K562 (cell line): ENCODE measurements at regions not wholly inside any gene's neighbourhood (a gene's known extent, or its start where the extent isn't known, plus 50 kb on each side); places are given as distances from the start of the nearest gene placed in this dataset.

Source experiments
- CREBBP ChIP-seq: IDR thresholded peaks from one replicate; pipeline ENCODE4 v1.6.1; 2012; ENCODE audit warnings: low read depth, mild to moderate bottlenecking, control low read depth, inconsistent platforms, low read length
- DDX20 ChIP-seq: fragments of 450-650 bp; IDR thresholded peaks from 2 replicates; pipeline ENCODE4 v1.6.1; 2016; ENCODE audit warnings: missing genetic modification characterization, low read depth, mild to moderate bottlenecking, missing compliant biosample characterization, moderate library complexity
- E2F3 ChIP-seq: fragments of 250-450 bp; sonication (Bioruptor Pico); IDR thresholded peaks from 2 replicates; pipeline ENCODE4 v1.4.0; 2020; ENCODE audit warnings: mild to moderate bottlenecking
- E2F4 ChIP-seq: sonication (generic); formaldehyde crosslinking; IDR thresholded peaks from 2 replicates; pipeline ENCODE4 v1.8.0; 2022; ENCODE audit warnings: mild to moderate bottlenecking, low read depth, missing genetic modification reagents
- FOXO4 ChIP-seq: fragments of 450-650 bp; formaldehyde crosslinking; IDR thresholded peaks from 2 replicates; pipeline ENCODE4 v1.4.0; 2020; ENCODE audit warnings: mild to moderate bottlenecking, moderate library complexity
- GTF2A2 ChIP-seq: IDR thresholded peaks from 2 replicates; pipeline ENCODE4 v1.6.1; 2016; ENCODE audit warnings: mild to moderate bottlenecking, missing genetic modification characterization, missing compliant biosample characterization
- IRF2 ChIP-seq: sonication (generic); formaldehyde crosslinking; IDR thresholded peaks from 2 replicates; pipeline ENCODE4 v1.8.1; 2022; ENCODE audit warnings: mild to moderate bottlenecking, missing genetic modification reagents
- JUN ChIP-seq, 2 experiments: sonication (generic) in 1 of 2; formaldehyde crosslinking in 1 of 2; IDR thresholded peaks; 2 replicates each; pipeline versions ENCODE4 v1.6.1 to v1.8.0; 2012 to 2022; ENCODE audit warnings: borderline replicate concordance in 2 of 2, mild to moderate bottlenecking in 2 of 2, improper control_type of control experiment in 1 of 2, low read depth in 1 of 2, low read length in 1 of 2, missing genetic modification reagents in 1 of 2
- MECOM ChIP-seq: fragments of 250-450 bp; sonication (Bioruptor Pico); IDR thresholded peaks from 2 replicates; pipeline ENCODE4 v1.8.0; 2022; ENCODE audit warnings: inconsistent platforms
- PHF8 ChIP-seq: fragments of 200-600 bp; sonication (generic); IDR thresholded peaks from 2 replicates; pipeline ENCODE4 v1.6.1; 2012; ENCODE audit warnings: mixed run types, mild to moderate bottlenecking, inconsistent platforms, low read length, moderate library complexity, borderline replicate concordance
- POLR2A ChIP-seq: fragments of 450-650 bp; conservative IDR thresholded peaks from 2 replicates; pipeline ENCODE4 v1.6.1; 2016
- SMC3 ChIP-seq: conservative IDR thresholded peaks from 2 replicates; pipeline ENCODE4 v1.6.1; 2011; ENCODE audit warnings: low read depth, low read length, improper control_type of control experiment; ENCODE audit not compliant: insufficient read depth
- SRF ChIP-seq, 2 experiments: fragments of 250-450, 450-650 bp in 1 of 2; sonication (Bioruptor Pico) in 1 of 2; sonication (generic) in 1 of 2; formaldehyde crosslinking; IDR thresholded peaks; 2 replicates each; pipeline versions ENCODE4 v1.5.0 to v1.5.1; 2020 to 2022; ENCODE audit warnings: mild to moderate bottlenecking in 1 of 2, missing genetic modification reagents in 1 of 2
- TCF7L2 ChIP-seq: fragments of 150-350 bp; IDR thresholded peaks from 2 replicates; pipeline ENCODE4 v1.6.1; 2016; ENCODE audit warnings: low read depth, mild to moderate bottlenecking, low read length, moderate library complexity
- THRAP3 ChIP-seq: fragments of 450-650 bp; IDR thresholded peaks from 2 replicates; pipeline ENCODE4 v1.6.1; 2016; ENCODE audit warnings: mild to moderate bottlenecking, inconsistent platforms, borderline replicate concordance
- ZC3H11A ChIP-seq: IDR thresholded peaks from 2 replicates; pipeline ENCODE4 v1.6.1; 2012; ENCODE audit warnings: low read depth, low read length, improper control_type of control experiment
- ZC3H8 ChIP-seq: fragments of 450-650 bp; IDR thresholded peaks from 2 replicates; pipeline ENCODE4 v1.6.1; 2017
- ZNF124 ChIP-seq: sonication (generic); formaldehyde crosslinking; IDR thresholded peaks from 2 replicates; pipeline ENCODE4 v1.8.1; 2022; ENCODE audit warnings: missing genetic modification reagents
- ZNF280A ChIP-seq: fragments of 450-650 bp; IDR thresholded peaks from 2 replicates; pipeline ENCODE4 v1.6.1; 2018; ENCODE audit warnings: mild to moderate bottlenecking, low read depth; ENCODE audit not compliant: partially characterized antibody
- ZNF699 ChIP-seq: fragments of 250-450 bp; sonication (Bioruptor Pico); IDR thresholded peaks from 2 replicates; pipeline ENCODE4 v1.8.0; 2021; ENCODE audit warnings: mild to moderate bottlenecking, moderate library complexity; ENCODE audit not compliant: insufficient replicate concordance
- TF ChIP-seq, protein P1 (sequence below): sonication (generic); formaldehyde crosslinking; IDR thresholded peaks from 2 replicates; pipeline ENCODE4 v1.8.0; 2022; ENCODE audit warnings: missing genetic modification reagents, mild to moderate bottlenecking, borderline replicate concordance
- TF ChIP-seq, protein P2 (sequence below): fragments of 450-650 bp; IDR thresholded peaks from 2 replicates; pipeline ENCODE4 v1.6.1; 2016

- TF ChIP-seq ZNF280A: no peak
- peak; percentile 97 for TF ChIP-seq IRF2 (CRISPR knock-in tag)
- TF ChIP-seq MECOM (CRISPR knock-in tag): no peak
- TF ChIP-seq POLR2A: no peak
- TF ChIP-seq, protein P1, sequence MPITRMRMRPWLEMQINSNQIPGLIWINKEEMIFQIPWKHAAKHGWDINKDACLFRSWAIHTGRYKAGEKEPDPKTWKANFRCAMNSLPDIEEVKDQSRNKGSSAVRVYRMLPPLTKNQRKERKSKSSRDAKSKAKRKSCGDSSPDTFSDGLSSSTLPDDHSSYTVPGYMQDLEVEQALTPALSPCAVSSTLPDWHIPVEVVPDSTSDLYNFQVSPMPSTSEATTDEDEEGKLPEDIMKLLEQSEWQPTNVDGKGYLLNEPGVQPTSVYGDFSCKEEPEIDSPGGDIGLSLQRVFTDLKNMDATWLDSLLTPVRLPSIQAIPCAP (CRISPR knock-in tag): 0 out of 2 replicates have a peak, but pooled peaks have one; percentile 40
- TF ChIP-seq GTF2A2 (tag): no peak
- TF ChIP-seq SMC3: no peak
- peak; percentile 20; the same call in 1 of the 2 replicates for TF ChIP-seq PHF8
- no peak for TF ChIP-seq E2F4 (CRISPR knock-in tag)
- no peak for TF ChIP-seq E2F3 (CRISPR knock-in tag)
- TF ChIP-seq THRAP3: no peak
- no peak for TF ChIP-seq ZC3H11A
- no peak for TF ChIP-seq ZNF124 (CRISPR knock-in tag)
- TF ChIP-seq, protein P2, sequence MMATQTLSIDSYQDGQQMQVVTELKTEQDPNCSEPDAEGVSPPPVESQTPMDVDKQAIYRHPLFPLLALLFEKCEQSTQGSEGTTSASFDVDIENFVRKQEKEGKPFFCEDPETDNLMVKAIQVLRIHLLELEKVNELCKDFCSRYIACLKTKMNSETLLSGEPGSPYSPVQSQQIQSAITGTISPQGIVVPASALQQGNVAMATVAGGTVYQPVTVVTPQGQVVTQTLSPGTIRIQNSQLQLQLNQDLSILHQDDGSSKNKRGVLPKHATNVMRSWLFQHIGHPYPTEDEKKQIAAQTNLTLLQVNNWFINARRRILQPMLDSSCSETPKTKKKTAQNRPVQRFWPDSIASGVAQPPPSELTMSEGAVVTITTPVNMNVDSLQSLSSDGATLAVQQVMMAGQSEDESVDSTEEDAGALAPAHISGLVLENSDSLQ: peak; percentile 75
- TF ChIP-seq FOXO4 (CRISPR knock-in tag): no peak
- no peak for TF ChIP-seq ZC3H8
- TF ChIP-seq CREBBP: no peak
- TF ChIP-seq DDX20 (tag): no peak
- TF ChIP-seq TCF7L2: no peak
- TF ChIP-seq ZNF699 (CRISPR knock-in tag): no peak
- TF ChIP-seq JUN (IDR thresholded peaks at IDR 0.05; ENCODE audit: borderline replicate concordance, low read depth, low read length): no peak
- no peak for TF ChIP-seq JUN (CRISPR knock-in tag; IDR thresholded peaks at IDR 0.05; ENCODE audit: borderline replicate concordance)
- no peak for TF ChIP-seq SRF (CRISPR knock-in tag; IDR thresholded peaks at IDR 0.05)
Measured at GRCh38 chr4:132123870-132124623, 1025.0 kb upstream of the PCDH10 start (continued).
